ENCODE measurements at regions not wholly inside any gene's neighbourhood (a gene's known extent, or its start where the extent isn't known, plus 50 kb on each side); places are given as distances from the start of the nearest gene placed in this dataset.

- TF ChIP-seq FOXP2 (optimal IDR thresholded peaks at IDR 0.05; ENCODE audit: borderline replicate concordance, extremely low read depth, extremely low read length, insufficient read depth), result no peak
- TF ChIP-seq POLR2AphosphoS5 (IDR thresholded peaks at IDR 0.05; ENCODE audit: low read depth, low read length), result no peak
- no peak for TF ChIP-seq TAF1 (IDR thresholded peaks at IDR 0.05; ENCODE audit: borderline replicate concordance, insufficient read depth, low read length)
Observed at GRCh38 chr2:8277921-8278571, 403.8 kb upstream of the ID2 start.
